ENCODE measurements at regions not wholly inside any gene's neighbourhood (a gene's known extent, or its start where the extent isn't known, plus 50 kb on each side); places are given as distances from the start of the nearest gene placed in this dataset.
"Not testable (repeated sequence)": the region's sequence is repeated elsewhere in the genome, so short reads cannot be mapped to it uniquely, and the experiment has no call there.

DNA sequence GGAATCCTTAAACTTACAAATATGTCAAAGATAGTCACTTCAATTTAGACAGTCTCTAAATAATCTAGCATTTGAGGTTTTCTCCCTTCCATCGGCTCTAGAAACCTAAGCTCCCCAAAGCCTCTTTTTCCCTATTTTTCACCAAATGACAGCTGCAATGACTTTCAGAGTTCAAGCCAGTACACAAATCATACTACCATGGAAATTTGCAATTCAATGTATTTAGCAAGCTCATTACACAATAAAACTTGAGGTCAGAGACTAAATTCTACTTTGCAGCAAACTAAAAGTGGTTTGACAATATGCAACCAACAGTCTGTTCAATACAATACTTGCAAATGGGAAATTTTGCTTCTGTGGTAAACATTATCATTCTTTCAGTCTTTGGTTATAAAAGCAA is 80.3 kb downstream of the SKIDA1 start:
- DNase-seq = no peak
- peaks cover 1% of the 10 kb centered on the region; the same call in 1 of the 2 replicates for H3K27me3 Mint-ChIP-seq (ENCODE audit: insufficient read depth)
- no peak overlapping the region for H3K4me3 Mint-ChIP-seq
- no peaks in the 10 kb centered on the region for H3K36me3 Mint-ChIP-seq (ENCODE audit: low read depth)
- no peak overlapping the region for H3K27ac Mint-ChIP-seq
- H3K4me1 Mint-ChIP-seq (ENCODE audit: low read depth) = no peaks in the 10 kb centered on the region
- H3K9me3 Mint-ChIP-seq = peaks cover 9% of the 10 kb centered on the region
- TF ChIP-seq, protein P1, sequence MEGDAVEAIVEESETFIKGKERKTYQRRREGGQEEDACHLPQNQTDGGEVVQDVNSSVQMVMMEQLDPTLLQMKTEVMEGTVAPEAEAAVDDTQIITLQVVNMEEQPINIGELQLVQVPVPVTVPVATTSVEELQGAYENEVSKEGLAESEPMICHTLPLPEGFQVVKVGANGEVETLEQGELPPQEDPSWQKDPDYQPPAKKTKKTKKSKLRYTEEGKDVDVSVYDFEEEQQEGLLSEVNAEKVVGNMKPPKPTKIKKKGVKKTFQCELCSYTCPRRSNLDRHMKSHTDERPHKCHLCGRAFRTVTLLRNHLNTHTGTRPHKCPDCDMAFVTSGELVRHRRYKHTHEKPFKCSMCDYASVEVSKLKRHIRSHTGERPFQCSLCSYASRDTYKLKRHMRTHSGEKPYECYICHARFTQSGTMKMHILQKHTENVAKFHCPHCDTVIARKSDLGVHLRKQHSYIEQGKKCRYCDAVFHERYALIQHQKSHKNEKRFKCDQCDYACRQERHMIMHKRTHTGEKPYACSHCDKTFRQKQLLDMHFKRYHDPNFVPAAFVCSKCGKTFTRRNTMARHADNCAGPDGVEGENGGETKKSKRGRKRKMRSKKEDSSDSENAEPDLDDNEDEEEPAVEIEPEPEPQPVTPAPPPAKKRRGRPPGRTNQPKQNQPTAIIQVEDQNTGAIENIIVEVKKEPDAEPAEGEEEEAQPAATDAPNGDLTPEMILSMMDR (IDR thresholded peaks at IDR 0.05) = no peak

DNA sequence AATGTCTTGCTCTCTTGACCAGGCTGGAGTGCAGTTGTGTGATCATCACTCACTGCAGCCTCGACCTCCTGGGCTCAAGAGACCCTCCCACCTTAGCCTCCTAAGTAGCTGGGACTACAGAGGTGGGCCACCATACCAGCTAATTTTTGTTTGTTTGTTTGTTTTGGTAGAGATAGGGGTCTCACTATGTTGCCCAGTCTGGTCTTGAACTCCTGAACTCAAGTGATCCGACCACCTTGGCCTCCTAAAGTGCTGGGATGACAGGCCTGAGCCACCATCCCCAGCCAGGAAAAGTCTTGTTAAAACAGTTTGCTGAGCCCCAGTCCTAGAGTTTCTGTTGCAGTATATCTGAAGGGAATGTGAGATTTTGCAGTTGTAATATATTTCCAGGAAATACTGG is 83.9 kb downstream of the SKIDA1 start:
- TF ChIP-seq, protein P1 (IDR thresholded peaks at IDR 0.05) = no peak
- no peak overlapping the region for H3K4me3 Mint-ChIP-seq
- H3K27ac Mint-ChIP-seq = no peak overlapping the region
- no peaks in the 10 kb centered on the region for H3K4me1 Mint-ChIP-seq (ENCODE audit: low read depth)
- DNase-seq = no peak
- no peaks in the 10 kb centered on the region for H3K9me3 Mint-ChIP-seq
- peaks cover 2% of the 10 kb centered on the region; the same call in 1 of the 2 replicates for H3K27me3 Mint-ChIP-seq (ENCODE audit: insufficient read depth)
- no peaks in the 10 kb centered on the region for H3K36me3 Mint-ChIP-seq (ENCODE audit: low read depth)

DNA sequence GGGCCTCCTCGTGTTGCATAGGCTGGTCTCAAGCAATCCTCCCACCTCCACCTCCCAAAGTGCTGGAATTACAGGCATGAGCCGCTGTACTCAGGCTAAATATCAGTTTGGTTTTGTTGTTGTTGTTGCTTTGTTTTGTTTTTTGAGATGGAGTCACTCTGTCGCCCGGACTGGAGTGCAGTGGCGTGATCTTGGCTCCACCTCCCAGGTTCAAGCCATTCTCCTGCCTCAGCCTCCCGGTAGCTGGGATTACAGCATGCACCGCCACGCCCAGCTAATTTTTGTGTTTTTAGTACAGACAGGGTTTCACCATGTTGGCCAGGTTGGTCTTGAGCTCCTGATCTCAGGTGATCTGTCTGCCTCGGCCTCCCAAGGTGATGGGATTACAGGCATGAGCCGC is 86.6 kb downstream of the SKIDA1 start:
- H3K4me3 Mint-ChIP-seq; H3K27me3 Mint-ChIP-seq (ENCODE audit: insufficient read depth); H3K36me3 Mint-ChIP-seq (ENCODE audit: low read depth); DNase-seq; H3K4me1 Mint-ChIP-seq (ENCODE audit: low read depth); H3K27ac Mint-ChIP-seq; H3K9me3 Mint-ChIP-seq: not testable (repeated sequence)

DNA sequence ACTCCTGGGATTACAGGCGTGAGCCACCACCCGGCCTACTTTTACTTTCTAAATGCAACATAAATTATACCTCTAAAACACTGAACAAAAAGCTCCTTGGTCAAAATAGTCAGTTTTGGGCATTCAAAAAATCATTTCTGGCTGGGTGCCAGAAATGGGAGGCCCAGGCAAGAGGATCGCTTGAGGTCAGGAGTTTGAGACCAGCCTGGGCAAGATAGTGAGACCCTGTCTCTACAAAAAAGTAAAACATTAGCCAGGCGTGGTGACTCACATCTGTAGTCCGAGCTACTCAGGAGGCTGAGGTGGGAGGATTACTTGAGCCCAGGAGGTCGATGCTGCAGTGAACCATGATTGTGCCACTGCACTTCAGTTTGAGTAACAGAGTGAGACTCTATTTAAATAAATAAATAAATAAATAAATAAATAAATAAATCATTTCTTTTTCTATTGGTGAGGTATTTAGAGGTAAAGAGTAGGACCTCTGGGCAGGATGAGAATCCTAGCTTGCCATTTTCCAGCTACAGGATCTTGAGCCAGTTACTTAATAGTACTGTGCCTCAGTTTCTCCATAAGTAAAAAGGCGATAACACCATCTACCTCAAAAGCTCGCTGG is 87.6 kb downstream of the SKIDA1 start:
- DNase-seq = no peak
- no peak overlapping the region for H3K27ac Mint-ChIP-seq
- TF ChIP-seq, protein P1 (IDR thresholded peaks at IDR 0.05) = no peak
- H3K27me3 Mint-ChIP-seq (ENCODE audit: insufficient read depth) = peaks cover 6% of the 10 kb centered on the region
- no peak overlapping the region for H3K4me3 Mint-ChIP-seq
- H3K36me3 Mint-ChIP-seq (ENCODE audit: low read depth) = no peaks in the 10 kb centered on the region
- peaks cover 5% of the 10 kb centered on the region; the same call in 1 of the 2 replicates for H3K4me1 Mint-ChIP-seq (ENCODE audit: low read depth)
- no peaks in the 10 kb centered on the region for H3K9me3 Mint-ChIP-seq

DNA sequence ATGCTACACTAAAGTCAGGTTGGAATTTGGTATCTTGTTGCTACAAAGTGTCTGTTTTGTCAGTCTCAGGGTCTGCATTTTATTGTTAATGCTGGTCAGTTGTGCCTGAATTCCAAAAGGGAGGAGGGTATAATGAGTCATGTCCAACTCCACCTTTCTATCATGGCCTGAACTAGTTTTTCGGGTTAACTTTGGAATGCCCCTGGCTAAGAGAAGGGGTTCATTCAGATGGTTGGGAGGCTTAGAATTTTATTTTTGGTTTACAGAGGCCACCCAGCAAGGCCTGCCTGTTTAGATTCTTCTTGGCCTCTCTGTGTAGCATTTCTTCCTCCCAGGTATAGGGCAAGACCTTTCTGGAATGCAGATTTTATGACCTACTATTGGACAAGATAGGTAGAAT is 93.2 kb downstream of the SKIDA1 start:
- peaks cover 8% of the 10 kb centered on the region; the same call in 1 of the 2 replicates for H3K9me3 Mint-ChIP-seq
- peaks cover 4% of the 10 kb centered on the region for H3K27me3 Mint-ChIP-seq (ENCODE audit: insufficient read depth)
- H3K36me3 Mint-ChIP-seq (ENCODE audit: low read depth) = peaks cover 12% of the 10 kb centered on the region
- H3K4me1 Mint-ChIP-seq (ENCODE audit: low read depth) = peaks cover 15% of the 10 kb centered on the region
- no peak overlapping the region for H3K27ac Mint-ChIP-seq
- TF ChIP-seq, protein P1 (IDR thresholded peaks at IDR 0.05) = no peak
- no peak for DNase-seq
- no peak overlapping the region for H3K4me3 Mint-ChIP-seq

DNA sequence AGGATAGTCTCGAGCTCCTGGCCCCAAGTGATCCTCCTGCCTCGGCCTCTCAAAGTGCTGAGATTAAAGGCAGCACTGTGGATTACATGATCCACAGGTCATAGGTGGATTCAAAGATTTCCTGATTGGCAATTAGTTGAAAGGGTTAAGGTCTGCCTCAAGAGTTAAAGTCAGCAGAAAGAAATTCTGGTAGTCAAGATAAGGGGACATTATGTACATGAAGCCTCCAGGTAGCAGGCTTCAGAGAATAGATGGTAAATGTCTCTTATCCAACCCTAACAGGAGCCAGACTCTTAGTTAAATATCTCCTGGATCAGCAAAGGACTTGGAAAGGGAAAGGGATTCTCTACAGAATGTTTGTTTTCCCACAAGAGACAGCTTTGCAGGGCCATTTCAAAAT is 93.7 kb downstream of the SKIDA1 start:
- DNase-seq = no peak
- Mint-ChIP-seq H3K36me3 (ENCODE audit: low read depth) (peaks cover 13% of the 10 kb centered on the region), H3K27ac (no peak overlapping the region), H3K4me3 (no peak overlapping the region), H3K27me3 (ENCODE audit: insufficient read depth) (peaks cover 4% of the 10 kb centered on the region), H3K4me1 (ENCODE audit: low read depth) (peaks cover 16% of the 10 kb centered on the region), H3K9me3 (peaks cover 8% of the 10 kb centered on the region; the same call in 1 of the 2 replicates)
- TF ChIP-seq, protein P1 (IDR thresholded peaks at IDR 0.05) = no peak

Data from HFFc6 (cell line).